HUES6 (cell line): ENCODE measurements at regions not wholly inside any gene's neighbourhood (a gene's known extent, or its start where the extent isn't known, plus 50 kb on each side); places are given as distances from the start of the nearest gene placed in this dataset.

Experiments
- H3K27ac ChIP-seq: 2 replicates; pipeline ENCODE4 v1.7.0; 2013; ENCODE audit warnings: low read depth, mild to moderate bottlenecking, low read length, inconsistent platforms
- H3K27me3 ChIP-seq: 2 replicates; pipeline ENCODE4 v1.6.1; 2013; ENCODE audit warnings: low read length; ENCODE audit not compliant: control insufficient read depth, insufficient read depth
- H3K36me3 ChIP-seq: 2 replicates; pipeline ENCODE4 v1.6.1; 2013; ENCODE audit warnings: low read length; ENCODE audit not compliant: control insufficient read depth, insufficient read depth
- H3K4me1 ChIP-seq: 2 replicates; pipeline ENCODE4 v1.6.1; 2013; ENCODE audit warnings: low read length; ENCODE audit not compliant: control insufficient read depth, insufficient read depth
- H3K4me3 ChIP-seq: 2 replicates; pipeline ENCODE4 v1.5.1; 2013; ENCODE audit warnings: low read depth, low read length
- H3K9ac ChIP-seq: one replicate; pipeline ENCODE4 v1.6.1; 2013; ENCODE audit warnings: mild to moderate bottlenecking, low read length
- H3K9me3 ChIP-seq: 2 replicates; pipeline ENCODE4 v1.6.1; 2013; ENCODE audit warnings: low read depth, low read length; ENCODE audit not compliant: control insufficient read depth, insufficient read depth

GRCh38 chr20:12321736-12322135 is 404.0 kb downstream of the BTBD3 start:
- Histone ChIP-seq H3K27me3 (no peaks in the 10 kb centered on the region), H3K9me3 (no peaks in the 10 kb centered on the region), H3K36me3 (no peaks in the 10 kb centered on the region), H3K9ac (no peak overlapping the region), H3K27ac (no peak overlapping the region), H3K4me3 (no peak overlapping the region), H3K4me1 (no peaks in the 10 kb centered on the region)

GRCh38 chr20:12327205-12327604 is 409.5 kb downstream of the BTBD3 start:
- no peaks in the 10 kb centered on the region for H3K36me3 ChIP-seq
- H3K4me1 ChIP-seq, result no peaks in the 10 kb centered on the region
- H3K27ac ChIP-seq, result no peak overlapping the region
- H3K4me3 ChIP-seq, result no peak overlapping the region
- no peak overlapping the region for H3K9ac ChIP-seq
- no peaks in the 10 kb centered on the region for H3K9me3 ChIP-seq
- no peaks in the 10 kb centered on the region for H3K27me3 ChIP-seq

- Histone ChIP-seq H3K27me3 (no peaks in the 10 kb centered on the region), H3K9ac (no peak overlapping the region), H3K4me1 (no peaks in the 10 kb centered on the region), H3K4me3 (no peak overlapping the region), H3K9me3 (no peaks in the 10 kb centered on the region), H3K27ac (no peak overlapping the region), H3K36me3 (no peaks in the 10 kb centered on the region)
These were observed 413.5 kb downstream of the BTBD3 start for GRCh38 chr20:12331236-12331635.

- Histone ChIP-seq H3K27me3 (no peaks in the 10 kb centered on the region), H3K4me1 (no peaks in the 10 kb centered on the region), H3K4me3 (no peak overlapping the region), H3K9ac (no peak overlapping the region), H3K36me3 (no peaks in the 10 kb centered on the region), H3K9me3 (no peaks in the 10 kb centered on the region), H3K27ac (no peak overlapping the region)
These were observed 419.9 kb downstream of the BTBD3 start for GRCh38 chr20:12337601-12338000.

- H3K27me3 ChIP-seq, result no peaks in the 10 kb centered on the region
- H3K36me3 ChIP-seq, result no peaks in the 10 kb centered on the region
- no peak overlapping the region for H3K9ac ChIP-seq
- H3K4me1 ChIP-seq, result peaks cover 7% of the 10 kb centered on the region; the same call in 1 of the 2 replicates
- no peaks in the 10 kb centered on the region for H3K9me3 ChIP-seq
- H3K4me3 ChIP-seq, result no peak overlapping the region
- H3K27ac ChIP-seq, result no peak overlapping the region
These were observed 428.3 kb downstream of the BTBD3 start for GRCh38 chr20:12345978-12346377.

- no peaks in the 10 kb centered on the region for H3K27me3 ChIP-seq
- H3K27ac ChIP-seq, result no peak overlapping the region
These were observed 436.1 kb downstream of the BTBD3 start for GRCh38 chr20:12353842-12354241.

GRCh38 chr20:12354725-12355124 is 437.0 kb downstream of the BTBD3 start:
- H3K36me3 ChIP-seq, result no peaks in the 10 kb centered on the region
- no peak overlapping the region for H3K27ac ChIP-seq
- no peaks in the 10 kb centered on the region for H3K9me3 ChIP-seq
- peaks cover under 1% of the 10 kb centered on the region; the same call in 1 of the 2 replicates for H3K4me1 ChIP-seq
- H3K27me3 ChIP-seq, result no peaks in the 10 kb centered on the region
- no peak overlapping the region for H3K4me3 ChIP-seq
- H3K9ac ChIP-seq, result no peak overlapping the region

More at GRCh38 chr20:12353842-12354241, 436.1 kb downstream of the BTBD3 start:
- Histone ChIP-seq H3K4me3 (no peak overlapping the region), H3K9me3 (no peaks in the 10 kb centered on the region), H3K9ac (no peak overlapping the region), H3K36me3 (no peaks in the 10 kb centered on the region), H3K4me1 (peaks cover 5% of the 10 kb centered on the region; the same call in 1 of the 2 replicates)

- Histone ChIP-seq H3K27ac (no peak overlapping the region), H3K4me1 (no peaks in the 10 kb centered on the region), H3K9ac (no peak overlapping the region), H3K27me3 (no peaks in the 10 kb centered on the region), H3K4me3 (no peak overlapping the region), H3K36me3 (no peaks in the 10 kb centered on the region), H3K9me3 (no peaks in the 10 kb centered on the region)
These were observed 437.5 kb downstream of the BTBD3 start for GRCh38 chr20:12355185-12355584.

- Histone ChIP-seq H3K4me1 (no peaks in the 10 kb centered on the region), H3K27me3 (no peaks in the 10 kb centered on the region), H3K4me3 (no peak overlapping the region), H3K36me3 (no peaks in the 10 kb centered on the region), H3K9me3 (no peaks in the 10 kb centered on the region), H3K9ac (no peak overlapping the region), H3K27ac (no peak overlapping the region)
These were observed 440.4 kb downstream of the BTBD3 start for GRCh38 chr20:12358006-12358654.

GRCh38 chr20:12358655-12359009 is 440.9 kb downstream of the BTBD3 start:
- Histone ChIP-seq H3K4me3 (no peak overlapping the region), H3K27me3 (no peaks in the 10 kb centered on the region), H3K36me3 (no peaks in the 10 kb centered on the region), H3K27ac (no peak overlapping the region), H3K4me1 (no peaks in the 10 kb centered on the region), H3K9ac (no peak overlapping the region), H3K9me3 (no peaks in the 10 kb centered on the region)

GRCh38 chr20:12371990-12372389 is 454.3 kb downstream of the BTBD3 start:
- Histone ChIP-seq H3K27ac (no peak overlapping the region), H3K36me3 (no peaks in the 10 kb centered on the region), H3K4me3 (no peak overlapping the region), H3K9me3 (no peaks in the 10 kb centered on the region), H3K27me3 (no peaks in the 10 kb centered on the region), H3K9ac (no peak overlapping the region), H3K4me1 (no peaks in the 10 kb centered on the region)

GRCh38 chr20:12372557-12372956 is 454.9 kb downstream of the BTBD3 start:
- Histone ChIP-seq H3K27ac (no peak overlapping the region), H3K27me3 (no peaks in the 10 kb centered on the region), H3K9me3 (no peaks in the 10 kb centered on the region), H3K4me1 (no peaks in the 10 kb centered on the region), H3K4me3 (no peak overlapping the region), H3K9ac (no peak overlapping the region), H3K36me3 (no peaks in the 10 kb centered on the region)
